GM18499 (cell line): ENCODE measurements at regions not wholly inside any gene's neighbourhood (a gene's known extent, or its start where the extent isn't known, plus 50 kb on each side); places are given as distances from the start of the nearest gene placed in this dataset.
"Not testable (repeated sequence)": the region's sequence is repeated elsewhere in the genome, so short reads cannot be mapped to it uniquely, and the experiment has no call there.

Experiments
- ATAC-seq: cut with Tn5 transposase; IDR thresholded peaks from one replicate; pipeline ENCODE4 v1.9.1; 2021; ENCODE audit warnings: moderate number of reproducible peaks; ENCODE audit not compliant: insufficient read depth, unreplicated experiment

- no peak for ATAC-seq
Measured at GRCh38 chr3:5580826-5581225, 393.3 kb downstream of the EDEM1 start.

GRCh38 chr3:5581743-5582142 is 394.2 kb downstream of the EDEM1 start:
- no peak for ATAC-seq

DNA sequence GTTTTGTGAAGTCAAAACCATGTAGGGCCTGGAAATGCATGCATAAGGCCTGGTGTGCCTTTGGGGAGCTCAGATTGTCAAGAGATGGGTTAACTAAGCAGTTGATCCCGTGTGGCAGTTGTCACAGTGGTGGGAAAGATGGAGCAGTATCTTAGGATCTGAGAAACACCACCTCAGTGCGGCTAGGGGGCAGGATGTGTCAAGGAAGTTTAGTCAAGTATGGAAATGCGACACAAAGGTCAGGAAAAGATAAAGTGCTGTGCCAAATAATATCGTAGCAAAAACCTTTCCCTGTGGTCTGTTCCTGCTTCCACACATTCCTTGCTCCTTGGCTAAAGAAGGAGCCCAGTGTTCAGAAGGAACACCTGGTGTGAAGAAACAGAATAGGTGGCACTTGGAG is 396.4 kb downstream of the EDEM1 start:
- ATAC-seq = no peak

GRCh38 chr3:5585085-5585484 is 397.6 kb downstream of the EDEM1 start:
- ATAC-seq = no peak

- ATAC-seq = no peak
Measured at GRCh38 chr3:5606884-5607472, 419.5 kb downstream of the EDEM1 start.

DNA sequence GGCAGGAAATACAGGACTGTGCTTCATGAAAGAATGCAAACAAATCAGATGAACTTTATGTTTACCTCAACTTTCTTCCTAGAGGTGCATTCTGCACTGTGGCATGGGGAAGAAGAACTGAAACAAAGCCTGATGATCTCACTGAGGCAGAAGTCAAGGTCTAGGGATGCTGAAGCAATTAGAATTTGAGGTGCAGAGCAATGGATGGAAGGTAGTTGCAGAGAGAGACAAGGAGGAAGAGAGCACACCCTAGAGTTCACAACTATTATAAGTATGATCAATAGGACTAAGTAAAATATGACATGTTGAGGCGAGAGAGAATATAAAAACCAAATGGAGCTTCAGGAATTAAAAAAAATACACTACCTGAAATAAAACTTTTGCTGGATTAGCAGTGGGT is 420.1 kb downstream of the EDEM1 start:
- no peak for ATAC-seq

GRCh38 chr3:5608971-5609370 is 421.5 kb downstream of the EDEM1 start:
- not testable (repeated sequence) for ATAC-seq

- ATAC-seq = no peak
Measured at GRCh38 chr3:5613599-5613998, 426.1 kb downstream of the EDEM1 start.

- ATAC-seq = no peak
Measured at GRCh38 chr3:5616873-5617272, 429.4 kb downstream of the EDEM1 start.

DNA sequence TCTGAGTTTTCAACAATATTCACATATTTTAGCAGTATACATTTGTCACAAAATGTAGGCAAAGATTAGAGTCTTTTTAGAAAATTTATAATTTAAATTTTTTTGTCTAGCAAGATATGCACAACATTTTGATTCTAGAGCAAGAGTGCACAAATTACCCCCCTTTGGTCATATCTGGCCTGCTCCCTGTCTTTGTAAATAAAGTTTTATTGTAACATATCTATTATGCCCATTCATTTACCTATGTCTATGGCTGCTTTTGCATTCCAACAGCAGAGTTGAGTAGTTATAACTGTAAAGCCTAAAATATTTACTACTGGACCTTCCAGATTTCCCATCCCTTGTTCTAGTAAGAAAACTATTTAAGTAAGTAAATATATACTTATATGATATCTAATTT is 430.7 kb downstream of the EDEM1 start:
- no peak for ATAC-seq

DNA sequence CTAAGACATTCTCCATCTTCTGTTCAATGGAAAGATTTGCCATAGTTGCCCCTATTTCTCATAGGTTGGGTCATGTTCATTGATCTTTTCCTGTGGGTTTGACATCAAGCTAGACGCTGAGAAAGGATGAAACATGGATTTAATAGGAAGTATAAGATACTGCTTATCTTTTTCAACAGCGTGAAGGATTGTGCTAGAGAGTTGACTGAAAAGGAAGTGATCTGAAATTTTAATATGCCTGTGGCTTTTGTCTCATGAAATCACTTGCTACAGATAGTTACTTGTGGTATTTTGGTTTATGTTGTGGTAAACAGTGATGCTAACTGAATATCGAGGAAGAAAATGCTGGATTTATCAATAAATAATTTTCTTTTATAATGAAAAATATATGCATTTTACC is 442.9 kb downstream of the EDEM1 start:
- ATAC-seq = no peak

- no peak for ATAC-seq
Measured at GRCh38 chr3:5633960-5634359, 446.5 kb downstream of the EDEM1 start.

GRCh38 chr3:5634411-5634810 is 446.9 kb downstream of the EDEM1 start:
- ATAC-seq = no peak

DNA sequence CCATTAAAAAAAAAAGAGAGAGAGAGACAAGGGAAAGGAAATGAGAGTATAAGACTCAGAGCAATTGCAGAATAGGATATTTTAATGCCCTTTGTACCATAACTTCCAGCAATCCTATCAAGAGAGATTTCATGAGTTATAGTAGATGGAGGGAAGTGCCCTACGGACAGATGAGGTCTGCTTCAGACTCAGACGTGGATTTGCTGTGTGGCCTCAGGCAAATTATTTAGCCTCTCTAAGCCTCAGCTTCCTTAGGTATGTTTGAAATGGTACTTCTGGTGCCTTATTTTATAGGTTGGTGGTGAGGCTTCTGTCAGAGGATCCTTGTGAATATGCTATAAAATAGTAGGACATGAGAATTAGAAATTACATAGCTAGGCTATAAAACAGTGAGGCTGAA is 448.2 kb downstream of the EDEM1 start:
- ATAC-seq = no peak

- no peak for ATAC-seq
Measured at GRCh38 chr3:5638550-5638949, 451.0 kb downstream of the EDEM1 start.

DNA sequence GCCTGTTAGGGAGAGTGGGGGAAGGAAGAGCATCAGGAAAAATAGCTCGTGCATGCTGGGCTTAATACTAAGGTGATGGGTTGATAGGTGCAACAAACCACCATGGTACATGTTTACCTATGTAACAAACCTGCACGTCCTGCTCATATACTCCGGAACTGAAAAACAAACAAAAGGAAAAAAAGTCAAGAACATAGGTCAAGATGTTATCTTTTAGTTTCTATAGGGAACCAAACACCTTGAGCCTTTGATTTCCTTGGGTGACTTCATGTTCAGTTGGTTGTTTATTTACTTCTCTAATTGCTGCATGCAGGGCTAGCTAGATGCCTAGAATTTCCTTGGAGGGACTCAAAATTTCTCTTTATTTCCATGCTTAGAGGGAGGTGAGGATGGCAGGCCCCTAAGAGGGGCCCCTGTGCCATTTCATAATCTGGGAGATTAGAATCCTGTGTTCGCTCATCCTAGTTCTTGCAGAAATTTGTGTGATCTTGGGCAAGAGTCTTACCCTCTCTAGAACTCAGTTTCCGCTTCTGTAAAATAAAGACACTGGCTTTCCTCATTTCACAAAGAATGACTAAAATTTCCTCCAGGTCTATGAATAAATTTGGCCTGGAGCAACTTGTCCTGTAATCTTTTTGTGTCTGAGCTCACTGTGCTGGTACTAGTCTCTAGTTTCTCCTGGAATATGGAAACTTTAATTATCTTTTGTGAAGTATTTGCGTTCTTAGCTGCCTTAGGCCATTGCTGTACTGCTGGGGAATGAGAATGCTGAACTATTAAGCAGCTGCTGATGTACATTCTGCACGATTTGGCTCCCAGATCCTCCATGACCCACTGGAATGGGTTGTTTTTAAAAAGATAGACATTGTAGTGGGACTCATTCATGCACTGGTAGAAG is 457.5 kb downstream of the EDEM1 start:
- no peak for ATAC-seq

- no peak for ATAC-seq
Measured at GRCh38 chr3:5645692-5646410, 458.3 kb downstream of the EDEM1 start.

DNA sequence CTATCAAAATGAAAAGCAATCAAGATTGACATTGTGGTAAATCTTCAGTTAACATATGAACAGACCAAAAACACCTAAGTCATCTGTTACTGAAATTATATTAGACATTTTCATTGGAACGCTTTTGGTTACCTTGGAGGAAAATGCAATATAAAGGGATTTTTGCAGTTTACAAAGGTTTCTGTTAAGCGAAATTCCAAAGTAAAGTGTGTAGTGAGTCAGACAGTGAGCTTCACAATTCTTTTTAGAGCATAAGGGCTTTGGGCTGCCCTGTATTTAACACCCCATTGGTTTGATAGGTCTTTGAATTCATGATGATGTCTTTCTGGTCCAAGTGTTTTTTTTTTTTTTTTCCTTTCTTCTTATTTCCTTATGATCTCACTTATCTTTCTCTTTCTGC is 462.8 kb downstream of the EDEM1 start:
- no peak for ATAC-seq

- no peak for ATAC-seq
Measured at GRCh38 chr3:5651351-5651750, 463.8 kb downstream of the EDEM1 start.

DNA sequence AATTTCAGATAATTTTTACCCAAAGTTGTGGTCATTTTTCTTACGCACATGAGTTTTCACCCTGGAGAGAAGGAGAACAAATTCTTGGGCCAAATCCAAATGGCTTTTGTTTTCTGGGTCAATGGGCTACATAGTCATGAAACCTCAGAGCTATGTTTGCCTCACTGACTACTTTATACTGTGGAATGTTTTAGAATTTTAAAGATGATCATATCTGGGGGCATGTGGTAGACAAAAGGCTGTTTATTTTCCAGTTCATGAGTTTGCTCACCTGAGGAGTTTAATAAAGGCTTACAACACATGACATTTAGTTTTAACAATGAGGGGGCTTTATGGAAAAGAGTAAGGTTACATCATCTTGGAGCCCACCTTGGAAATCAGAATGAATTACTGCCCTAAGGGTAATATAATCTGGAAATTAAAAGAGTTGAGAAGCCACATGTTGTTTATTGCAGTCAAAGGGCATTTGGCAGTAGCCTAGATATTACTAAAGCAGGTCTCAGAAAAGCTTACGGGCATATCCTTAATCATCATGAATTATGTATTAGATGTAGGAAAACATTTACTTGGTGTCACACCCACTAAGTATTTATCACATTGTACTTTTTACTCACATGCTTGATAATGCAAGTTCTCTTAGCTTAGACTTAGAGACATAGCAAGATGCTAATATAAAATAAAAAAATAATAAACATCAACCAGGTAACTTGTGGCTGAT is 466.1 kb downstream of the EDEM1 start:
- no peak for ATAC-seq

DNA sequence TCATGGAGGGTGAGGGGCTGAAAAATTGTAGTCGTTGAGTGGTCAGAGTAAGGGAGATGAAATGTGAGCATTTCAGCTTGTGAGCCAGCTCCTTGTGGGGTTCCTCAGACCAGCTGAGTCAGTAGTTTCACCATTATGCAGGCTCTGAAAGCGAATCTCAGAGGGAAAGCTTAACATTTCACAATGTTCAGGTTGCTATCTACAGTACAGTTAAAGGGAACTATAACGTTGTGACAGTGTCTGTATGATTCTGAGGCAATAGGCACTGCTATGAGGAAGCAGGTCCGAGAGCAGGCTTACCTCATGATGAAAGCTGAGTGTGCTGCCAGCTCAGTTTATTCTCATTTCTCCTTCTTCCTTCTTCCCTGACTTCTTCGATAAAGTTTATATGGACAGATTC is 469.6 kb downstream of the EDEM1 start:
- ATAC-seq = no peak
